Osteocyte (in vitro differentiated cells): ENCODE measurements at regions not wholly inside any gene's neighbourhood (a gene's known extent, or its start where the extent isn't known, plus 50 kb on each side); places are given as distances from the start of the nearest gene placed in this dataset.

Experiments used
- DNase-seq: peaks from one replicate; pipeline ENCODE4 v3.0.0; 2021; ENCODE audit warnings: mixed read lengths; ENCODE audit not compliant: unreplicated experiment; ENCODE audit errors: extremely low spot score
- H3K27ac Mint-ChIP-seq: one replicate; pipeline ENCODE4 v1.8.0; 2021; ENCODE audit warnings: mild to moderate bottlenecking, mixed read lengths; ENCODE audit not compliant: unreplicated experiment
- H3K27me3 Mint-ChIP-seq: one replicate; pipeline ENCODE4 v1.8.0; 2021; ENCODE audit warnings: mixed read lengths; ENCODE audit not compliant: unreplicated experiment
- H3K36me3 Mint-ChIP-seq: one replicate; pipeline ENCODE4 v1.8.0; 2021; ENCODE audit warnings: mixed read lengths; ENCODE audit not compliant: unreplicated experiment
- H3K4me1 Mint-ChIP-seq: one replicate; pipeline ENCODE4 v1.8.0; 2021; ENCODE audit warnings: mixed read lengths; ENCODE audit not compliant: unreplicated experiment
- H3K4me3 Mint-ChIP-seq: one replicate; pipeline ENCODE4 v1.8.0; 2021; ENCODE audit warnings: mild to moderate bottlenecking, moderate library complexity, mixed read lengths; ENCODE audit not compliant: unreplicated experiment
- H3K9me3 Mint-ChIP-seq: one replicate; pipeline ENCODE4 v1.8.0; 2021; ENCODE audit warnings: mixed read lengths; ENCODE audit not compliant: unreplicated experiment
- CTCF ChIP-seq: fragments of 200-600 bp; sonication (generic); IDR thresholded peaks from 2 replicates; pipeline ENCODE4 v1.5.0; 2021; ENCODE audit warnings: antibody characterized with exemption, mild to moderate bottlenecking, moderate library complexity

- no peak overlapping the region for H3K27ac Mint-ChIP-seq
- H3K4me1 Mint-ChIP-seq, result peaks cover 3% of the 10 kb centered on the region
Measured at GRCh38 chr5:30878746-30879145, 314.7 kb upstream of the CDH6 start.

GRCh38 chr5:30878296-30878695, 315.2 kb upstream of the CDH6 start:
- Mint-ChIP-seq H3K27ac (no peak overlapping the region), H3K36me3 (no peaks in the 10 kb centered on the region), H3K4me3 (no peak overlapping the region), H3K27me3 (no peaks in the 10 kb centered on the region), H3K4me1 (peaks cover 3% of the 10 kb centered on the region), H3K9me3 (peaks cover 3% of the 10 kb centered on the region)
- no peak for DNase-seq
- TF ChIP-seq CTCF, result no peak

More at GRCh38 chr5:30878746-30879145, 314.7 kb upstream of the CDH6 start:
- DNase-seq, result no peak
- TF ChIP-seq CTCF, result no peak
- Mint-ChIP-seq H3K9me3 (peaks cover 5% of the 10 kb centered on the region), H3K27me3 (no peaks in the 10 kb centered on the region), H3K36me3 (no peaks in the 10 kb centered on the region), H3K4me3 (no peak overlapping the region)

GRCh38 chr5:30874241-30875034, 319.0 kb upstream of the CDH6 start:
- H3K27me3 Mint-ChIP-seq, result no peaks in the 10 kb centered on the region
- H3K4me1 Mint-ChIP-seq, result peaks cover 3% of the 10 kb centered on the region
- TF ChIP-seq CTCF, result no peak
- no peaks in the 10 kb centered on the region for H3K36me3 Mint-ChIP-seq
- peaks cover 3% of the 10 kb centered on the region for H3K9me3 Mint-ChIP-seq
- H3K4me3 Mint-ChIP-seq, result no peak overlapping the region
- no peak for DNase-seq
- no peak overlapping the region for H3K27ac Mint-ChIP-seq

GRCh38 chr5:30871196-30871595, 322.3 kb upstream of the CDH6 start:
- DNase-seq, result no peak
- TF ChIP-seq CTCF, result no peak
- H3K36me3 Mint-ChIP-seq, result no peaks in the 10 kb centered on the region
- H3K27ac Mint-ChIP-seq, result no peak overlapping the region
- no peaks in the 10 kb centered on the region for H3K4me1 Mint-ChIP-seq
- no peak overlapping the region for H3K4me3 Mint-ChIP-seq
- H3K27me3 Mint-ChIP-seq, result no peaks in the 10 kb centered on the region
- H3K9me3 Mint-ChIP-seq, result peaks cover 3% of the 10 kb centered on the region

GRCh38 chr5:30867711-30868110, 325.8 kb upstream of the CDH6 start:
- Mint-ChIP-seq H3K4me3 (no peak overlapping the region), H3K27me3 (no peaks in the 10 kb centered on the region), H3K36me3 (no peaks in the 10 kb centered on the region), H3K4me1 (no peaks in the 10 kb centered on the region), H3K27ac (no peak overlapping the region), H3K9me3 (peaks cover 13% of the 10 kb centered on the region)
- TF ChIP-seq CTCF, result no peak
- no peak for DNase-seq
